GM12878 (cell line): ENCODE measurements at regions not wholly inside any gene's neighbourhood (a gene's known extent, or its start where the extent isn't known, plus 50 kb on each side); places are given as distances from the start of the nearest gene placed in this dataset.
A peak's percentile ranks its signal among the peaks of the same experiment; 100 is the strongest.

Experiments
- ATAC-seq: fragments of 200-7000 bp; cut with Tn5 transposase; 3 replicates; pipeline ENCODE4 v1.9.1; 2020; ENCODE audit warnings: mild to moderate bottlenecking, moderate library complexity
- BruUV-seq: library from RNA; stranded (reverse); fragments of 400-500 nt; replicated peaks from 2 replicates; lab custom pipeline; 2021; lab: Mats Ljungman, UMichigan
- CTCF ChIA-PET: fragments of 300-600 bp; sonication (Branson Sonifier 250); formaldehyde crosslinking; extraction: SDS; loops from one replicate; lab custom pipeline; 2021; ENCODE audit warnings: inconsistent platforms; lab: Yijun Ruan, JAX
- POLR2A ChIA-PET: fragments of 350-600 bp; formaldehyde crosslinking; extraction: SDS; loops from one replicate; lab custom pipeline; 2021; ENCODE audit warnings: inconsistent platforms; lab: Charles Lee
- RAD21 ChIA-PET: fragments of 300-600 bp; sonication (Branson Sonifier 250); formaldehyde crosslinking; loops from one replicate; lab custom pipeline; 2023; ENCODE audit warnings: antibody characterized with exemption; ENCODE audit not compliant: unreplicated experiment; lab: Charles Lee
- SMC1A ChIA-PET: fragments of 300-600 bp; sonication (Branson Sonifier 250); formaldehyde crosslinking; loops from one replicate; lab custom pipeline; 2023; ENCODE audit not compliant: unreplicated experiment, uncharacterized antibody; lab: Charles Lee
- DNase-seq: peaks from one replicate; pipeline ENCODE4 v3.0.0-alpha.2; 2011; ENCODE audit warnings: low read depth, low spot score
- FAIRE-seq: peaks from 3 replicates; lab custom pipeline; 2011; peaks lifted over from hg19 to GRCh38; lab: Jason Lieb, UNC
- H2AFZ ChIP-seq: 2 replicates; pipeline ENCODE4 v1.6.0; 2011; ENCODE audit warnings: low read depth, low read length, control low read depth; ENCODE audit not compliant: control insufficient read depth
- H3K27ac ChIP-seq: 2 replicates; pipeline ENCODE4 v1.5.1; 2011; ENCODE audit warnings: control low read depth; ENCODE audit not compliant: control insufficient read depth, insufficient read depth
- H3K27me3 ChIP-seq, 2 experiments: replicated peaks in 1 of 2; 2 replicates each; pipeline versions ENCODE4 v1.6.0 to v1.6.1; 2011; ENCODE audit warnings: low read length in 1 of 2; ENCODE audit not compliant: control insufficient read depth in 2 of 2, insufficient read depth in 2 of 2
- H3K36me3 ChIP-seq, 2 experiments: 2 replicates each; pipeline ENCODE4 v1.5.1; 2011; ENCODE audit warnings: low read length in 1 of 2; ENCODE audit not compliant: control insufficient read depth in 2 of 2, insufficient read depth in 2 of 2
- H3K4me1 ChIP-seq: 2 replicates; pipeline ENCODE4 v1.6.1; 2011; ENCODE audit warnings: mild to moderate bottlenecking, low read length, moderate library complexity, mixed read lengths; ENCODE audit not compliant: control insufficient read depth, insufficient read depth
- H3K4me2 ChIP-seq: 2 replicates; pipeline ENCODE4 v1.6.0; 2011; ENCODE audit warnings: control low read depth; ENCODE audit not compliant: control insufficient read depth, insufficient read depth
- H3K4me3 ChIP-seq: fragments of 200-600 bp; sonication (generic); 2 replicates; pipeline ENCODE4 v1.5.1; 2016
- H3K79me2 ChIP-seq: 2 replicates; pipeline ENCODE4 v1.6.0; 2011; ENCODE audit warnings: low read length; ENCODE audit not compliant: control insufficient read depth, insufficient read depth
- H3K9ac ChIP-seq: 2 replicates; pipeline ENCODE4 v1.8.0; 2011; ENCODE audit warnings: low read length, control low read depth, mixed read lengths; ENCODE audit not compliant: control insufficient read depth, insufficient read depth
- H3K9me3 ChIP-seq: replicated peaks from 3 replicates; pipeline ENCODE4 v1.5.1; 2011; ENCODE audit warnings: mild to moderate bottlenecking, low read length; ENCODE audit not compliant: control insufficient read depth, insufficient read depth
- H4K20me1 ChIP-seq: 2 replicates; pipeline ENCODE4 v1.6.0; 2011; ENCODE audit not compliant: control insufficient read depth, insufficient read depth
- BACH1 ChIP-seq: fragments of 450-650 bp; IDR thresholded peaks from 2 replicates; pipeline ENCODE4 v1.6.1; 2017; ENCODE audit warnings: mild to moderate bottlenecking, borderline replicate concordance
- CBX3 ChIP-seq: fragments of 200-600 bp; sonication (generic); IDR thresholded peaks from 2 replicates; pipeline ENCODE4 v1.6.1; 2016; ENCODE audit warnings: low read depth, borderline replicate concordance
- IKZF1 ChIP-seq: fragments of 450-650 bp; conservative IDR thresholded peaks from 2 replicates; pipeline ENCODE4 v1.6.1; 2017; ENCODE audit warnings: antibody characterized with exemption, mild to moderate bottlenecking
- MEF2A ChIP-seq: IDR thresholded peaks from 2 replicates; pipeline ENCODE4 v1.6.1; 2011; ENCODE audit warnings: low read depth, mild to moderate bottlenecking, low read length, moderate library complexity; ENCODE audit not compliant: insufficient read depth
- MTA2 ChIP-seq: fragments of 450-650 bp; IDR thresholded peaks from 2 replicates; pipeline ENCODE4 v1.6.1; 2016; ENCODE audit warnings: low read depth, mild to moderate bottlenecking, moderate library complexity
- MYC ChIP-seq: IDR thresholded peaks from 2 replicates; pipeline ENCODE4 v1.6.1; 2011; ENCODE audit warnings: mild to moderate bottlenecking, low read length, moderate library complexity, inconsistent platforms; ENCODE audit not compliant: insufficient read depth, insufficient replicate concordance, insufficient read length, severe bottlenecking
- NFIC ChIP-seq: IDR thresholded peaks from 2 replicates; pipeline ENCODE4 v1.6.1; 2012; ENCODE audit warnings: low read depth, mild to moderate bottlenecking, inconsistent platforms, low read length, moderate library complexity
- RUNX3 ChIP-seq: IDR thresholded peaks from 2 replicates; pipeline ENCODE4 v1.6.1; 2012; ENCODE audit warnings: low read length, inconsistent platforms
- SRF ChIP-seq, 2 experiments: IDR thresholded peaks; 2 replicates each; pipeline ENCODE4 v1.6.1; 2011; ENCODE audit warnings: low read depth in 2 of 2, low read length in 2 of 2, mild to moderate bottlenecking in 1 of 2, moderate library complexity in 1 of 2
- SUPT20H ChIP-seq: IDR thresholded peaks from 2 replicates; pipeline ENCODE4 v1.6.1; 2011; ENCODE audit warnings: low read depth, mild to moderate bottlenecking, low read length, moderate library complexity, borderline replicate concordance; ENCODE audit not compliant: control insufficient read depth
- TBL1XR1 ChIP-seq: IDR thresholded peaks from 2 replicates; pipeline ENCODE4 v1.6.1; 2012; ENCODE audit warnings: low read depth, low read length, improper control_type of control experiment
- ZBTB4 ChIP-seq: fragments of 450-650 bp; formaldehyde crosslinking; IDR thresholded peaks from 2 replicates; pipeline ENCODE4 v1.4.0; 2022; ENCODE audit warnings: mild to moderate bottlenecking, moderate library complexity
- WGBS: methylation state at CpG from one replicate; pipeline ENCODE4 v1.1.6; 2016; ENCODE audit warnings: low lambda C conversion rate; ENCODE audit not compliant: insufficient replicate concordance, insufficient coverage; ENCODE audit errors: missing lambda C conversion rate; 5-methylcytosine and 5-hydroxymethylcytosine counted together
- in situ Hi-C: fragments of 300-500 bp; cut with MboI; formaldehyde crosslinking; loops from 9 replicates; pipeline ENCODE4 v1.14.3; 2018; ENCODE audit warnings: mixed read lengths
- intact Hi-C: fragments of 100-400 bp; cut with micrococcal nuclease; formaldehyde crosslinking; loops from one replicate; pipeline ENCODE4 v1.14.2; 2022; ENCODE audit not compliant: unreplicated experiment

- DNase-seq (no peak), ATAC-seq (no peak; the same call in 2 of the 3 replicates), FAIRE-seq (no peak)
- in situ Hi-C loops (no loop called here), intact Hi-C loops (loop anchor here (2.0 kb wide), 1 partner anchor 25 kb away; no protein-coding TSS in a partner anchor)
- WGBS, result under 1% methylated on average over 7 of the region's 7 CpGs
- Histone ChIP-seq H3K9ac (no peak overlapping the region), H3K4me1 (peaks cover 5% of the 10 kb centered on the region), H3K4me2 (no peak overlapping the region), H4K20me1 (no peaks in the 10 kb centered on the region), H3K79me2 (no peaks in the 10 kb centered on the region), H3K36me3 (no peaks in the 10 kb centered on the region), H3K27ac (no peak overlapping the region), H3K27me3 (no peaks in the 10 kb centered on the region), H3K4me3 (no peak overlapping the region), H3K9me3 (no peaks in the 10 kb centered on the region; the same call in 2 of the 3 replicates), H2AFZ (no peak overlapping the region)
- BruUV-seq, result no TSS peak
- peak; percentile 62; the same call in 1 of the 2 replicates for TF ChIP-seq RUNX3
- peak; percentile 50; the same call in 1 of the 2 replicates for TF ChIP-seq NFIC
- no peak for TF ChIP-seq MYC
- SMC1A ChIA-PET, result interaction anchor here (0.7 to 18.9 kb wide), 25 partner anchors 9 to 1093 kb away, joined by 3 to 296 read pairs (median 5); no protein-coding TSS in a partner anchor
- RAD21 ChIA-PET, result interaction anchor here (0.6 to 8.6 kb wide), 22 partner anchors 9 to 1113 kb away, joined by 3 to 110 read pairs (median 6); no protein-coding TSS in a partner anchor
- POLR2A ChIA-PET, result interaction anchor here (0.8 to 2.9 kb wide), 10 partner anchors 9 to 32 kb away, joined by 3 to 10 read pairs (median 4); no protein-coding TSS in a partner anchor
- CTCF ChIA-PET, result interaction anchor here (1.0 to 6.9 kb wide), 8 partner anchors 8 to 35 kb away, joined by 3 to 45 read pairs (median 6); no protein-coding TSS in a partner anchor
These were observed 1098.7 kb downstream of the BCL11B start for GRCh38 chr14:98173305-98173704.

- Histone ChIP-seq H4K20me1 (no peaks in the 10 kb centered on the region), H3K79me2 (no peaks in the 10 kb centered on the region), H3K4me2 (no peak overlapping the region), H3K4me1 (peaks cover 5% of the 10 kb centered on the region), H3K27me3 (no peaks in the 10 kb centered on the region), H2AFZ (no peak overlapping the region), H3K9ac (no peak overlapping the region), H3K27ac (no peak overlapping the region), H3K4me3 (no peak overlapping the region), H3K36me3 (no peaks in the 10 kb centered on the region), H3K9me3 (no peaks in the 10 kb centered on the region; the same call in 2 of the 3 replicates)
- 48% methylated on average over 2 of the region's 2 CpGs for WGBS
- SMC1A ChIA-PET, result interaction anchor here (0.7 to 18.9 kb wide), 21 partner anchors 8 to 833 kb away, joined by 3 to 296 read pairs (median 9); no protein-coding TSS in a partner anchor
- no peak for TF ChIP-seq MEF2A
- no peak for TF ChIP-seq MTA2
- no peak for TF ChIP-seq CBX3
- no peak for TF ChIP-seq BACH1
- no peak for TF ChIP-seq IKZF1
- TF ChIP-seq SUPT20H, result no peak
- TF ChIP-seq TBL1XR1, result no peak
- TF ChIP-seq ZBTB4 (CRISPR knock-in tag), result no peak
- no peak for TF ChIP-seq SRF (IDR thresholded peaks at IDR 0.05; ENCODE audit: low read depth in 2 of 2, low read length in 2 of 2)
- ATAC-seq (no peak), DNase-seq (no peak), FAIRE-seq (no peak)
- POLR2A ChIA-PET, result interaction anchor here (0.9 to 2.9 kb wide), 6 partner anchors 9 to 25 kb away, joined by 3 to 10 read pairs (median 4); no protein-coding TSS in a partner anchor
- intact Hi-C loops (no loop called here), in situ Hi-C loops (no loop called here)
- BruUV-seq, result no TSS peak
- RAD21 ChIA-PET, result interaction anchor here (0.6 to 14.0 kb wide), 18 partner anchors 9 to 1094 kb away, joined by 3 to 309 read pairs (median 9); no protein-coding TSS in a partner anchor
- CTCF ChIA-PET, result interaction anchor here (1.0 to 6.9 kb wide), 5 partner anchors 12 to 34 kb away, joined by 4 to 45 read pairs (median 11); no protein-coding TSS in a partner anchor
These were observed 1098.0 kb downstream of the BCL11B start for GRCh38 chr14:98174041-98174440.
